ENCODE measurements at regions not wholly inside any gene's neighbourhood (a gene's known extent, or its start where the extent isn't known, plus 50 kb on each side); places are given as distances from the start of the nearest gene placed in this dataset.

DNA sequence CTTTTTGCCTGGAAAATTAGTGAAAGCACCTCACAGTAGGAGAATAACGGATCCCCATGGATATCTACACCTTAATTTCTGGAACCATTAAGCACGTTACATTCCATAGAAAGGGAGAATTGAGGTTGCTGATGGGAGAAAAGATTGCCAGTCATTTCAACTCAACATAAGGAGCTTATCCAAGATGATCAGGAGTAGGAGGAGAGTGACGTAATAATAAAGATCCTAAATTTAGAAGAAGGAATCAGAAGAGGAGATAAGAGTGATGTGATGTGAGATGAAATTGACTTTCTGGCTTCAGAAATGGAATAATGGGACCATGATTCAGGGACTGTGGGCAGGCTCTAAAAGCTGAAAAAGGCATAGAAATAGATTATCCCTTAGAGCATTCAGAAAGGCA lies 1017.8 kb upstream of the CHAC2 start:
- Histone ChIP-seq H3K4me2 (ENCODE audit: low read length) (no peak overlapping the region), H3K27me3 (ENCODE audit: control insufficient read depth, low read length) (no peaks in the 10 kb centered on the region), H3K79me2 (ENCODE audit: control insufficient read depth, low read length) (no peaks in the 10 kb centered on the region), H3K9me2 (replicated peaks; ENCODE audit: control insufficient read depth, low read length) (no peaks in the 10 kb centered on the region), H4K20me1 (ENCODE audit: control insufficient read depth, insufficient read depth, low read depth, low read length) (no peaks in the 10 kb centered on the region), H3K4me1 (ENCODE audit: control insufficient read depth, low read length) (no peaks in the 10 kb centered on the region), H3K27ac (ENCODE audit: low read depth, low read length) (no peak overlapping the region), H3K36me3 (ENCODE audit: control insufficient read depth, low read length) (no peaks in the 10 kb centered on the region), H3K9me3 (ENCODE audit: control insufficient read depth, insufficient read depth, low read length) (peaks cover 6% of the 10 kb centered on the region; the same call in 1 of the 2 replicates), H3F3A (ENCODE audit: control insufficient read depth, insufficient read depth) (no peaks in the 10 kb centered on the region), H3K4me3 (ENCODE audit: low read length) (no peak overlapping the region)
- no peak for TF ChIP-seq EZH2phosphoT487 (IDR thresholded peaks at IDR 0.05; ENCODE audit: borderline replicate concordance, low read length)
- TF ChIP-seq, protein P1, sequence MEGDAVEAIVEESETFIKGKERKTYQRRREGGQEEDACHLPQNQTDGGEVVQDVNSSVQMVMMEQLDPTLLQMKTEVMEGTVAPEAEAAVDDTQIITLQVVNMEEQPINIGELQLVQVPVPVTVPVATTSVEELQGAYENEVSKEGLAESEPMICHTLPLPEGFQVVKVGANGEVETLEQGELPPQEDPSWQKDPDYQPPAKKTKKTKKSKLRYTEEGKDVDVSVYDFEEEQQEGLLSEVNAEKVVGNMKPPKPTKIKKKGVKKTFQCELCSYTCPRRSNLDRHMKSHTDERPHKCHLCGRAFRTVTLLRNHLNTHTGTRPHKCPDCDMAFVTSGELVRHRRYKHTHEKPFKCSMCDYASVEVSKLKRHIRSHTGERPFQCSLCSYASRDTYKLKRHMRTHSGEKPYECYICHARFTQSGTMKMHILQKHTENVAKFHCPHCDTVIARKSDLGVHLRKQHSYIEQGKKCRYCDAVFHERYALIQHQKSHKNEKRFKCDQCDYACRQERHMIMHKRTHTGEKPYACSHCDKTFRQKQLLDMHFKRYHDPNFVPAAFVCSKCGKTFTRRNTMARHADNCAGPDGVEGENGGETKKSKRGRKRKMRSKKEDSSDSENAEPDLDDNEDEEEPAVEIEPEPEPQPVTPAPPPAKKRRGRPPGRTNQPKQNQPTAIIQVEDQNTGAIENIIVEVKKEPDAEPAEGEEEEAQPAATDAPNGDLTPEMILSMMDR (IDR thresholded peaks at IDR 0.05; ENCODE audit: low read depth, low read length, poor library complexity, severe bottlenecking): no peak

DNA sequence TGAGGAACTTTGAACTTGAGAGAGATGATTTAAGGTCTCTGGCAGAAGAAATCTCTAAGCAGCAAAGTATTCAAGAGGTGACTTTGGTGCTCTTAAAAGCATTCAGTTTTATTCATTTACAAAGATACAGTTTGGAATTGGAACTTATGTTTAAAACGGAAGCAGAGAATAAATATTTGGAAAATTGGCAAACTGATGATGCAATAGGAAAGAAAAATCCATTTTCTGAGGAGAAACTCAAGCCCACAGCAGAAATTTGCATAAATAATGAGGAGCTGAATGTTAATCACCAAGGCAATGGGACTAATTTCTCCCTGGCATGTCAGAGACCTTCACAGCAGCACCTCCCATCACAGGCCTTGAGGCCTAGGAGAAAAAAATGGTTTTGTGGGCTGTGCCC lies 1022.5 kb upstream of the CHAC2 start:
- Histone ChIP-seq H3K4me1 (ENCODE audit: control insufficient read depth, low read length) (no peaks in the 10 kb centered on the region), H3K27ac (ENCODE audit: low read depth, low read length) (no peak overlapping the region), H3K4me2 (ENCODE audit: low read length) (no peak overlapping the region), H3K79me2 (ENCODE audit: control insufficient read depth, low read length) (no peaks in the 10 kb centered on the region), H3F3A (ENCODE audit: control insufficient read depth, insufficient read depth) (no peaks in the 10 kb centered on the region), H3K27me3 (ENCODE audit: control insufficient read depth, low read length) (no peaks in the 10 kb centered on the region), H3K36me3 (ENCODE audit: control insufficient read depth, low read length) (no peaks in the 10 kb centered on the region), H4K20me1 (ENCODE audit: control insufficient read depth, insufficient read depth, low read depth, low read length) (no peaks in the 10 kb centered on the region), H3K4me3 (ENCODE audit: low read length) (no peak overlapping the region), H3K9me3 (ENCODE audit: control insufficient read depth, insufficient read depth, low read length) (peaks cover 6% of the 10 kb centered on the region; the same call in 1 of the 2 replicates), H3K9me2 (replicated peaks; ENCODE audit: control insufficient read depth, low read length) (no peaks in the 10 kb centered on the region)
- TF ChIP-seq, protein P1 (IDR thresholded peaks at IDR 0.05; ENCODE audit: low read depth, low read length, poor library complexity, severe bottlenecking): no peak
- no peak for TF ChIP-seq EZH2phosphoT487 (IDR thresholded peaks at IDR 0.05; ENCODE audit: borderline replicate concordance, low read length)

DNA sequence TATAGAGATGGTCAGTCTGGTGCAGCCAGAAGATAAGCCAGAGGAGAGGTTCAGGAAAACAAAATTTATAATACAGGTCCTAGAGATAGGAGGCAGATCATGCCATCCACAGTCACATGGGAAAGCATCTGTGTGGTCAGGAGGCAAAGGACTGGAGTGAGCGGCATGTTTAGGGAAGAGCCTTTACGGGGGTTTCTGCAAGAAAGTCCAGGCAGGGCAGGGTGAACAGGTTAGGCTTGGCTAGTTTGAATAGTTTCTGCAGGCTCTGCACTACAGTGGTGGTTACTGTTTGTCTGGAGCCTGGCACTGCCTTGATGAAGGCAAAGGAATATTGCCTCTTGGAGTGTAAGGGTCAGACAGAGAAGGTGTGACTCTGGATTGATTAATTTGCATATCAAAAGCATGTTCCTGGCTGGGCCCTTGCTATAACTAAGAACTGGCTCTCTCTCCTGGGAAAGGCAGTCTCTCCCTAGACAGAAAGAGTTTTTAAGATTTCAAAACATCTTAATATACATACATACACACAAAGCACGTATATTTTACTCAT lies 1034.7 kb upstream of the CHAC2 start:
- no peaks in the 10 kb centered on the region; the same call in 1 of the 2 replicates for H3K9me2 ChIP-seq (replicated peaks; ENCODE audit: control insufficient read depth, low read length)
- H3K36me3 ChIP-seq (ENCODE audit: control insufficient read depth, low read length): no peaks in the 10 kb centered on the region
- TF ChIP-seq, protein P1 (IDR thresholded peaks at IDR 0.05; ENCODE audit: low read depth, low read length, poor library complexity, severe bottlenecking): no peak
- no peak for TF ChIP-seq EZH2phosphoT487 (IDR thresholded peaks at IDR 0.05; ENCODE audit: borderline replicate concordance, low read length)
- H3K4me1 ChIP-seq (ENCODE audit: control insufficient read depth, low read length): no peaks in the 10 kb centered on the region
- H3K4me3 ChIP-seq (ENCODE audit: low read length): no peak overlapping the region
- H3K27ac ChIP-seq (ENCODE audit: low read depth, low read length): no peak overlapping the region
- no peaks in the 10 kb centered on the region for H4K20me1 ChIP-seq (ENCODE audit: control insufficient read depth, insufficient read depth, low read depth, low read length)
- H3K9me3 ChIP-seq (ENCODE audit: control insufficient read depth, insufficient read depth, low read length): no peaks in the 10 kb centered on the region; the same call in 1 of the 2 replicates
- H3K79me2 ChIP-seq (ENCODE audit: control insufficient read depth, low read length): no peaks in the 10 kb centered on the region
- H3F3A ChIP-seq (ENCODE audit: control insufficient read depth, insufficient read depth): no peaks in the 10 kb centered on the region
- no peaks in the 10 kb centered on the region for H3K27me3 ChIP-seq (ENCODE audit: control insufficient read depth, low read length)
- no peak overlapping the region for H3K4me2 ChIP-seq (ENCODE audit: low read length)

Measured in DOHH2 (cell line).